ENCODE measurements at regions not wholly inside any gene's neighbourhood (a gene's known extent, or its start where the extent isn't known, plus 50 kb on each side); places are given as distances from the start of the nearest gene placed in this dataset.

DNA sequence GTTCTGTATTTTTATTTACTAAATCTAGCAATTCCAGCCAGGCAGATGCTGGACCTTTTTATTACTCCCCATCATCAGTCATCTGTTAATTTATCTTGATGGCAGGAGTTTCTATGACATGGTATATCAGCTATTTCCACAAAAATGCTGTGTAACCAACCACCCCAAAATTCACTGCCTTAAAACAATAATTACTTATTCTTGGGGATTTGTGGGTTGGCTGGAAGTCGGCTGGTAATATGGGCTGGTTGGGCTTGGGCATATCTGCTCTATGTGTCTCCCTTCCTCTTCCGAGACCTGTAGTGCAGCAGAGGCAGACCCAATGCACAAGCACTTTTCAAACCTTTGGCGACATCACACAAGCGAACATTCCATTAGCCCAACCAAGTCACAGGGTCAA lies 92.1 kb upstream of the UBE2E1 start:
- Histone ChIP-seq H3K4me1 (ENCODE audit: control insufficient read depth, extremely low read depth, insufficient read depth, low read length) (no peaks in the 10 kb centered on the region), H3K4me3 (ENCODE audit: control insufficient read depth in 2 of 3, extremely low read depth in 1 of 3, insufficient read depth in 2 of 3, low read depth in 1 of 3, low read length in 3 of 3) (no peak overlapping the region), H3K27ac (ENCODE audit: control insufficient read depth, insufficient read depth, low read length) (no peak overlapping the region), H3K9me1 (ENCODE audit: control insufficient read depth, extremely low read depth, insufficient read depth, low read length) (no peaks in the 10 kb centered on the region), H3K79me2 (ENCODE audit: control insufficient read depth, insufficient read depth, low read length) (no peaks in the 10 kb centered on the region), H3K9ac (ENCODE audit: control insufficient read depth, extremely low read depth, insufficient read depth, low read length) (no peak overlapping the region), H3K4me2 (ENCODE audit: control insufficient read depth, extremely low read depth, insufficient read depth, low read depth, low read length) (no peak overlapping the region), H3K36me3 (ENCODE audit: control insufficient read depth in 2 of 2, extremely low read depth in 1 of 2, insufficient read depth in 2 of 2, low read length in 2 of 2) (no peaks in the 10 kb centered on the region), H3K9me3 (ENCODE audit: control insufficient read depth, low read depth, low read length) (no peaks in the 10 kb centered on the region), H2AFZ (ENCODE audit: control insufficient read depth, low read length) (no peak overlapping the region), H4K20me1 (ENCODE audit: control insufficient read depth, extremely low read depth, insufficient read depth, low read length) (no peaks in the 10 kb centered on the region), H3K27me3 (ENCODE audit: control insufficient read depth, extremely low read depth, insufficient read depth, low read length) (peaks cover 2% of the 10 kb centered on the region)
- no peak for FAIRE-seq
- no peak for DNase-seq (ENCODE audit: low read depth, low spot score)
- dilution Hi-C loops (cut with MboI; ENCODE audit: extremely low pct_ligation_motif_present, low sequenced_read_pairs), result no loop called here
- TF ChIP-seq, protein P1, sequence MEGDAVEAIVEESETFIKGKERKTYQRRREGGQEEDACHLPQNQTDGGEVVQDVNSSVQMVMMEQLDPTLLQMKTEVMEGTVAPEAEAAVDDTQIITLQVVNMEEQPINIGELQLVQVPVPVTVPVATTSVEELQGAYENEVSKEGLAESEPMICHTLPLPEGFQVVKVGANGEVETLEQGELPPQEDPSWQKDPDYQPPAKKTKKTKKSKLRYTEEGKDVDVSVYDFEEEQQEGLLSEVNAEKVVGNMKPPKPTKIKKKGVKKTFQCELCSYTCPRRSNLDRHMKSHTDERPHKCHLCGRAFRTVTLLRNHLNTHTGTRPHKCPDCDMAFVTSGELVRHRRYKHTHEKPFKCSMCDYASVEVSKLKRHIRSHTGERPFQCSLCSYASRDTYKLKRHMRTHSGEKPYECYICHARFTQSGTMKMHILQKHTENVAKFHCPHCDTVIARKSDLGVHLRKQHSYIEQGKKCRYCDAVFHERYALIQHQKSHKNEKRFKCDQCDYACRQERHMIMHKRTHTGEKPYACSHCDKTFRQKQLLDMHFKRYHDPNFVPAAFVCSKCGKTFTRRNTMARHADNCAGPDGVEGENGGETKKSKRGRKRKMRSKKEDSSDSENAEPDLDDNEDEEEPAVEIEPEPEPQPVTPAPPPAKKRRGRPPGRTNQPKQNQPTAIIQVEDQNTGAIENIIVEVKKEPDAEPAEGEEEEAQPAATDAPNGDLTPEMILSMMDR (optimal IDR thresholded peaks at IDR 0.05 in 1 of 3, IDR thresholded peaks at IDR 0.05 in 1 of 3, conservative IDR thresholded peaks at IDR 0.05 in 1 of 3; ENCODE audit: extremely low read depth in 1 of 3, insufficient read depth in 2 of 3, low read length in 3 of 3), result no peak
- no peak for TF ChIP-seq EZH2 (IDR thresholded peaks at IDR 0.05; ENCODE audit: low read length)

DNA sequence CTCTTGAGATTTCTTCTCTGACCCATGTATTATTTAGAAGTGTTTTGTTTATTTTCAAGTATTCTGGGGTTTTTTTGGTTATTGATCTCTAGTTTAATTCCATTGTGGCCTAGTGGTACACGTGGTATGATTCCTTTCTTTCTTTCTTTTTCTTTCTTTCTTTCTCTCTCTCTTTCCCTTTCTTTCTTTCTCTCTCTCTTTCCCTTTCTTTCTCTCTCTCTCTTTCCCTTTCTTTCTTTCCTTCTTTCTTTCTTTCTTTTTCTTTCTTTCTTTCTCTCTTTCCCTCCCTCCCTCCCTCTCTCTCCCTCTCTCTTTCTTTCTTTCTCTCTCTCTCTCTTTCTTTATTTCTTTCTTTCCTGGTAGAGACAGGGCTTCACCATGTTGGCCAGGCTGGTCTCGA lies 85.7 kb upstream of the UBE2E1 start:
- Histone ChIP-seq H3K27me3 (ENCODE audit: control insufficient read depth, extremely low read depth, insufficient read depth, low read length) (no peaks in the 10 kb centered on the region), H3K4me2 (ENCODE audit: control insufficient read depth, extremely low read depth, insufficient read depth, low read depth, low read length) (no peak overlapping the region), H3K4me1 (ENCODE audit: control insufficient read depth, extremely low read depth, insufficient read depth, low read length) (peaks cover 4% of the 10 kb centered on the region), H3K36me3 (ENCODE audit: control insufficient read depth in 2 of 2, extremely low read depth in 1 of 2, insufficient read depth in 2 of 2, low read length in 2 of 2) (no peaks in the 10 kb centered on the region), H4K20me1 (ENCODE audit: control insufficient read depth, extremely low read depth, insufficient read depth, low read length) (no peaks in the 10 kb centered on the region), H3K79me2 (ENCODE audit: control insufficient read depth, insufficient read depth, low read length) (no peaks in the 10 kb centered on the region), H2AFZ (ENCODE audit: control insufficient read depth, low read length) (no peak overlapping the region), H3K9me3 (ENCODE audit: control insufficient read depth, low read depth, low read length) (no peaks in the 10 kb centered on the region), H3K9ac (ENCODE audit: control insufficient read depth, extremely low read depth, insufficient read depth, low read length) (no peak overlapping the region), H3K9me1 (ENCODE audit: control insufficient read depth, extremely low read depth, insufficient read depth, low read length) (no peaks in the 10 kb centered on the region), H3K27ac (ENCODE audit: control insufficient read depth, insufficient read depth, low read length) (no peak overlapping the region), H3K4me3 (ENCODE audit: control insufficient read depth in 2 of 3, extremely low read depth in 1 of 3, insufficient read depth in 2 of 3, low read depth in 1 of 3, low read length in 3 of 3) (no peak overlapping the region)
- TF ChIP-seq, protein P1 (optimal IDR thresholded peaks at IDR 0.05 in 1 of 3, IDR thresholded peaks at IDR 0.05 in 1 of 3, conservative IDR thresholded peaks at IDR 0.05 in 1 of 3; ENCODE audit: extremely low read depth in 1 of 3, insufficient read depth in 2 of 3, low read length in 3 of 3), result no peak
- no peak for TF ChIP-seq EZH2 (IDR thresholded peaks at IDR 0.05; ENCODE audit: low read length)
- no peak for FAIRE-seq
- dilution Hi-C loops (cut with MboI; ENCODE audit: extremely low pct_ligation_motif_present, low sequenced_read_pairs), result no loop called here
- DNase-seq (ENCODE audit: low read depth, low spot score), result no peak

Data from keratinocyte (primary cell).